Astrocyte (in vitro differentiated cells and primary cell): ENCODE measurements at regions not wholly inside any gene's neighbourhood (a gene's known extent, or its start where the extent isn't known, plus 50 kb on each side); places are given as distances from the start of the nearest gene placed in this dataset.

Source experiments
- DNase-seq: peaks from one replicate; pipeline ENCODE4 v3.0.0-alpha.2; 2010; ENCODE audit warnings: low read depth
- FAIRE-seq: peaks from 2 replicates; lab custom pipeline; 2011; peaks lifted over from hg19 to GRCh38; lab: Jason Lieb, UNC
- H2AFZ ChIP-seq: 2 replicates; pipeline ENCODE4 v1.6.0; 2012; ENCODE audit warnings: low read depth, low read length, inconsistent platforms
- H3K27ac ChIP-seq: 2 replicates; pipeline ENCODE4 v1.5.1; 2011; ENCODE audit warnings: low read depth, low read length, inconsistent platforms
- H3K27me3 ChIP-seq: 2 replicates; pipeline ENCODE4 v1.6.0; 2011; ENCODE audit warnings: low read length, inconsistent platforms; ENCODE audit not compliant: insufficient read depth
- H3K36me3 ChIP-seq: 2 replicates; pipeline ENCODE4 v1.5.1; 2011; ENCODE audit warnings: low read length, inconsistent platforms; ENCODE audit not compliant: insufficient read depth
- H3K4me1 ChIP-seq: 2 replicates; pipeline ENCODE4 v1.5.1; 2011; ENCODE audit warnings: low read length, inconsistent platforms; ENCODE audit not compliant: insufficient read depth
- H3K4me2 ChIP-seq: 2 replicates; pipeline ENCODE4 v1.6.0; 2012; ENCODE audit warnings: low read length, inconsistent platforms
- H3K4me3 ChIP-seq: 2 replicates; pipeline ENCODE4 v1.5.1; 2011; ENCODE audit warnings: low read depth, mild to moderate bottlenecking, low read length, inconsistent platforms; ENCODE audit not compliant: insufficient read depth
- H3K79me2 ChIP-seq: 2 replicates; pipeline ENCODE4 v1.6.0; 2012; ENCODE audit warnings: mild to moderate bottlenecking, low read length, inconsistent platforms; ENCODE audit not compliant: insufficient read depth
- H3K9ac ChIP-seq: 2 replicates; pipeline ENCODE4 v1.6.0; 2012; ENCODE audit warnings: mild to moderate bottlenecking, low read length, inconsistent platforms
- H3K9me3 ChIP-seq: 2 replicates; pipeline ENCODE4 v1.5.1; 2012; ENCODE audit warnings: low read depth, mild to moderate bottlenecking, low read length, inconsistent platforms; ENCODE audit not compliant: insufficient read depth
- H4K20me1 ChIP-seq: 2 replicates; pipeline ENCODE4 v1.6.0; 2012; ENCODE audit warnings: low read length, inconsistent platforms; ENCODE audit not compliant: insufficient read depth
- H3K27ac Mint-ChIP-seq: one replicate; pipeline ENCODE4 v1.8.0; 2021; ENCODE audit warnings: mild to moderate bottlenecking, mixed read lengths; ENCODE audit not compliant: unreplicated experiment
- H3K27me3 Mint-ChIP-seq: one replicate; pipeline ENCODE4 v1.8.0; 2021; ENCODE audit warnings: low read depth, mixed read lengths; ENCODE audit not compliant: unreplicated experiment
- H3K36me3 Mint-ChIP-seq: one replicate; pipeline ENCODE4 v1.8.0; 2021; ENCODE audit warnings: low read depth, mixed read lengths; ENCODE audit not compliant: unreplicated experiment
- H3K4me1 Mint-ChIP-seq: one replicate; pipeline ENCODE4 v1.8.0; 2021; ENCODE audit warnings: low read depth, mixed read lengths; ENCODE audit not compliant: unreplicated experiment
- H3K4me3 Mint-ChIP-seq: one replicate; pipeline ENCODE4 v1.8.0; 2021; ENCODE audit warnings: mild to moderate bottlenecking, moderate library complexity, mixed read lengths; ENCODE audit not compliant: unreplicated experiment
- H3K9me3 Mint-ChIP-seq: one replicate; pipeline ENCODE4 v1.8.0; 2021; ENCODE audit warnings: mild to moderate bottlenecking, mixed read lengths; ENCODE audit not compliant: unreplicated experiment
- EZH2 ChIP-seq: IDR thresholded peaks from 2 replicates; pipeline ENCODE4 v1.6.1; 2012; ENCODE audit warnings: mild to moderate bottlenecking, low read length, inconsistent platforms; ENCODE audit not compliant: insufficient read depth
- TF ChIP-seq, protein P1 (sequence below): IDR thresholded peaks from 2 replicates; pipeline ENCODE4 v1.5.1; 2011; ENCODE audit warnings: low read depth, mild to moderate bottlenecking, inconsistent platforms, low read length, moderate library complexity; ENCODE audit not compliant: insufficient read depth

DNA sequence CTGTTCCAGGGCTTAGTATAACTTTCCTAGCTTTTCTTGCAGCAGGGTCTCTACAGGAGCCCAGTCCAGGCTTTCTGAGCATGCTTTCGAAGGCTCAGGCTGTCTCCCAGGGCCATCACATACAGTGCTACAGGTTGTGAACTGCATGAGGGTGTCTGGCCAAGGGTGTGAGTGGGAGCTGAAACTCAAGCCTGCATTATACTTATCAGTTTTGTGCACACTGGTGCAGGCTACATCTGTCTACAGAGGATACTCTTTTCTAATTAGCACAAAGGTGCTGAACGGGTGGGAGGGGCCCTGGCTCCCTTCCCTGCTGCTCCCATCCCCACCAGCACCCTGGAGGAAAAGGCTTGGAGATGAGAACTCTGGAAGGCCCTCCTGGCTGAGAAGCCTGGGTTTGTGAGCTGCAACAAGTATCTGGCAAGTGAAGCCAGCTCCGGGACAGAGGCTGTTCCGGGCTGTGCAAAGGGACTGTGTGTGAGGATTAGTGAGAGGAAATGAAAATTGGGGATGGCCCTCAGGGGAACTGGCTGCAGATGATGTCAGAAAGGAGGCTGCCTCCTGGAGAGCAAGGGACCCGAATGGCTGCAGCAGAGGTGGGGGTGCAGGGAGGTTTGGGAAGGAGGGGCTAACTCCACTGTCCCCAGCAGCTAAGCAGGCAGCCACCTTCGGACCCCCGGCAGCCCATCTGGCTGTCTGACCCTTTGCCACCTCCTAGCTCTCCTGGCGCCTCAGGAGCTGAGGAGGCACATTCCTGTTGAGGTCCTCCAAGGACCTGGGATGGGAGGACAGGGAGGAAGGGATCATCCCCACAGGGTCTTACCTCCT lies 68.5 kb downstream of the EFNB1 start:
- Histone ChIP-seq H3K27me3 (no peaks in the 10 kb centered on the region), H3K4me1 (peaks cover 13% of the 10 kb centered on the region), H3K9me3 (no peaks in the 10 kb centered on the region), H2AFZ (no peak overlapping the region), H3K36me3 (no peaks in the 10 kb centered on the region), H4K20me1 (no peaks in the 10 kb centered on the region), H3K27ac (no peak overlapping the region), H3K4me3 (no peak overlapping the region), H3K79me2 (no peaks in the 10 kb centered on the region), H3K4me2 (no peak overlapping the region), H3K9ac (no peak overlapping the region)
- Mint-ChIP-seq H3K4me1 (no peaks in the 10 kb centered on the region), H3K27ac (no peak overlapping the region), H3K36me3 (no peaks in the 10 kb centered on the region), H3K27me3 (peaks cover 14% of the 10 kb centered on the region), H3K9me3 (no peaks in the 10 kb centered on the region), H3K4me3 (no peak overlapping the region)
- DNase-seq (no peak), FAIRE-seq (peak; percentile 9)
- TF ChIP-seq, protein P1, sequence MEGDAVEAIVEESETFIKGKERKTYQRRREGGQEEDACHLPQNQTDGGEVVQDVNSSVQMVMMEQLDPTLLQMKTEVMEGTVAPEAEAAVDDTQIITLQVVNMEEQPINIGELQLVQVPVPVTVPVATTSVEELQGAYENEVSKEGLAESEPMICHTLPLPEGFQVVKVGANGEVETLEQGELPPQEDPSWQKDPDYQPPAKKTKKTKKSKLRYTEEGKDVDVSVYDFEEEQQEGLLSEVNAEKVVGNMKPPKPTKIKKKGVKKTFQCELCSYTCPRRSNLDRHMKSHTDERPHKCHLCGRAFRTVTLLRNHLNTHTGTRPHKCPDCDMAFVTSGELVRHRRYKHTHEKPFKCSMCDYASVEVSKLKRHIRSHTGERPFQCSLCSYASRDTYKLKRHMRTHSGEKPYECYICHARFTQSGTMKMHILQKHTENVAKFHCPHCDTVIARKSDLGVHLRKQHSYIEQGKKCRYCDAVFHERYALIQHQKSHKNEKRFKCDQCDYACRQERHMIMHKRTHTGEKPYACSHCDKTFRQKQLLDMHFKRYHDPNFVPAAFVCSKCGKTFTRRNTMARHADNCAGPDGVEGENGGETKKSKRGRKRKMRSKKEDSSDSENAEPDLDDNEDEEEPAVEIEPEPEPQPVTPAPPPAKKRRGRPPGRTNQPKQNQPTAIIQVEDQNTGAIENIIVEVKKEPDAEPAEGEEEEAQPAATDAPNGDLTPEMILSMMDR = no peak
- TF ChIP-seq EZH2 = no peak

DNA sequence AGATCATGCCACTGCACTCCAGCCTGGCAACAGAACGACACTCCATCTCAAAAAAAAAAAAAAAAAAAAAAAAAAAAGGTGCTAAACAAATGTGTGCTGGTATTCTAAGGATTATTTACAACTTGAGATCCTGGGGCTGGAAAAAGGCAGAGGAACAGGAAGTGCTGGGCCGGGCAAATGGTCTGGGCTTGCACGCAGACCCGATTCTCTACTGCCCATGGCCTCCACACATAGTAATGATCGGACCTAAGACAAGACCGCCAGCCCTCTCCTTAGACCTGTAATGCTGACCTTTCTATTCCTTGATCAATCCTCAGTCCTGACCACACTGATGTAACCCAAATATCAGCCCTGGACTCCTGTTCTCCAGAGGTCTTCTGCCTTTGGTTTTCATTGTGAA lies 67.8 kb downstream of the EFNB1 start:
- Histone ChIP-seq H3K9me3 (no peaks in the 10 kb centered on the region), H3K4me2 (no peak overlapping the region), H4K20me1 (no peaks in the 10 kb centered on the region), H3K4me1 (peaks cover 13% of the 10 kb centered on the region), H3K79me2 (no peaks in the 10 kb centered on the region), H3K4me3 (no peak overlapping the region), H3K27ac (no peak overlapping the region), H2AFZ (no peak overlapping the region), H3K27me3 (no peaks in the 10 kb centered on the region), H3K36me3 (no peaks in the 10 kb centered on the region), H3K9ac (no peak overlapping the region)
- no peak overlapping the region for H3K27ac Mint-ChIP-seq
- no peaks in the 10 kb centered on the region for H3K9me3 Mint-ChIP-seq
- TF ChIP-seq, protein P1 = no peak
- no peak for TF ChIP-seq EZH2
- no peaks in the 10 kb centered on the region for H3K4me1 Mint-ChIP-seq
- no peak for DNase-seq
- peak; percentile 50 for FAIRE-seq
- H3K4me3 Mint-ChIP-seq = no peak overlapping the region
- no peaks in the 10 kb centered on the region for H3K36me3 Mint-ChIP-seq
- H3K27me3 Mint-ChIP-seq = peaks cover 14% of the 10 kb centered on the region

DNA sequence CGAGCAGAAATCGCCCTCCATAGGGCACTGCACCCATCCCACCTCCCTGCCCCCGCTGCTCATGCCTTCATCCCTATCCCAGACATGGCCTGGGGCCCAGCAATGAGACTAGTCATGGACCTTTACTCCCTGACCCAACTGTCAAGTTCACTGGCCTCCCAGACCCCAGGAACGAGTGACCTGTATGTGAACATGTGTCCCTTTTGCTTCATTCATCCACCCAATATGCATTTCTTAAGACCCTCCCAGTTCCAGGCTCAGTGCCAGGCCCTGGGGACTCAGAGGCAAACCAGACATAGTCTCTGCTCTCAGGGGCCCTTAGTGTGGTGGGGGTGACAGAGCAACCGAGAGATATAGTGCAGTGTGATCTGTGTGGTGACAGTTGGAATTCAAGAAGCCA lies 67.0 kb downstream of the EFNB1 start:
- DNase-seq = no peak
- H2AFZ ChIP-seq = no peak overlapping the region
- H3K4me3 ChIP-seq = no peak overlapping the region
- H3K27me3 ChIP-seq = no peaks in the 10 kb centered on the region
- H3K4me2 ChIP-seq = peak overlapping the region; percentile 62
- no peaks in the 10 kb centered on the region for H3K79me2 ChIP-seq
- H3K36me3 ChIP-seq = no peaks in the 10 kb centered on the region
- no peak for FAIRE-seq
- H3K4me3 Mint-ChIP-seq = no peak overlapping the region
- H3K9me3 Mint-ChIP-seq = no peaks in the 10 kb centered on the region
- no peak for TF ChIP-seq EZH2
- TF ChIP-seq, protein P1 = no peak
- no peaks in the 10 kb centered on the region for H4K20me1 ChIP-seq
- no peak overlapping the region for H3K27ac Mint-ChIP-seq
- no peaks in the 10 kb centered on the region for H3K36me3 Mint-ChIP-seq
- no peak overlapping the region for H3K9ac ChIP-seq
- no peaks in the 10 kb centered on the region for H3K9me3 ChIP-seq
- H3K27me3 Mint-ChIP-seq = peaks cover 18% of the 10 kb centered on the region
- H3K4me1 ChIP-seq = peaks cover 13% of the 10 kb centered on the region
- no peaks in the 10 kb centered on the region for H3K4me1 Mint-ChIP-seq
- no peak overlapping the region for H3K27ac ChIP-seq
